CD4-positive, alpha-beta T cell (primary cell): ENCODE measurements at regions not wholly inside any gene's neighbourhood (a gene's known extent, or its start where the extent isn't known, plus 50 kb on each side); places are given as distances from the start of the nearest gene placed in this dataset.
"Not testable (repeated sequence)": the region's sequence is repeated elsewhere in the genome, so short reads cannot be mapped to it uniquely, and the experiment has no call there.

Source experiments
- ATAC-seq: fragments of 200-7000 bp; cut with Tn5 transposase; one replicate; pipeline ENCODE4 v1.10.0; 2022; ENCODE audit warnings: mild to moderate bottlenecking; ENCODE audit not compliant: poor library complexity
- CTCF ChIA-PET: fragments of 350-600 bp; sonication (Branson Sonifier 250); formaldehyde crosslinking; loops from one replicate; lab custom pipeline; 2021; ENCODE audit warnings: antibody characterized with exemption, inconsistent platforms; lab: Charles Lee
- POLR2A ChIA-PET: fragments of 350-600 bp; sonication (Branson Sonifier 250); formaldehyde crosslinking; loops from one replicate; lab custom pipeline; 2021; ENCODE audit warnings: antibody characterized with exemption, inconsistent platforms; lab: Charles Lee
- DNase-seq, 14 experiments: peaks; one replicate each; pipeline ENCODE4 v3.0.0-alpha.2; 2013 to 2020; ENCODE audit warnings: mixed read lengths in 2 of 14
- H3K27ac ChIP-seq, 2 donors: one replicate each; pipeline versions ENCODE4 v1.5.1 to v1.7.0; 2013; ENCODE audit warnings: low read length in 2 of 2, low read depth in 1 of 2, mild to moderate bottlenecking in 1 of 2
- H3K27me3 ChIP-seq, 2 experiments: 1 replicate in 1 of 2; 2 replicates in 1 of 2; pipeline versions ENCODE4 v1.6.1 to v1.7.0; 2013; ENCODE audit warnings: low read length in 2 of 2, control low read depth in 1 of 2, mild to moderate bottlenecking in 1 of 2, moderate library complexity in 1 of 2; ENCODE audit not compliant: insufficient read depth in 2 of 2, control insufficient read depth in 1 of 2
- H3K36me3 ChIP-seq: one replicate; pipeline ENCODE4 v1.6.1; 2013; ENCODE audit warnings: low read length, control low read depth; ENCODE audit not compliant: insufficient read depth
- H3K4me1 ChIP-seq: one replicate; pipeline ENCODE4 v1.6.1; 2013; ENCODE audit warnings: low read length, control low read depth; ENCODE audit not compliant: insufficient read depth
- H3K4me3 ChIP-seq: one replicate; pipeline ENCODE4 v1.5.1; 2013; ENCODE audit warnings: mild to moderate bottlenecking, low read length, moderate library complexity
- H3K9me3 ChIP-seq, 2 experiments: 1 replicate in 1 of 2; 2 replicates in 1 of 2; pipeline versions ENCODE4 v1.6.1 to v1.7.0; 2013; ENCODE audit warnings: low read length in 2 of 2, mild to moderate bottlenecking in 2 of 2, control low read depth in 1 of 2, moderate library complexity in 1 of 2; ENCODE audit not compliant: control insufficient read depth in 1 of 2, insufficient read depth in 1 of 2
- H3K27ac Mint-ChIP-seq: one replicate; pipeline ENCODE4 v1.8.0; 2020; ENCODE audit warnings: mixed read lengths
- H3K27me3 Mint-ChIP-seq: one replicate; pipeline ENCODE4 v1.8.0; 2021; ENCODE audit warnings: mixed read lengths
- H3K36me3 Mint-ChIP-seq: one replicate; pipeline ENCODE4 v1.8.0; 2021; ENCODE audit warnings: low read depth, mixed read lengths
- H3K4me1 Mint-ChIP-seq: one replicate; pipeline ENCODE4 v1.8.0; 2021; ENCODE audit warnings: low read depth, mixed read lengths
- H3K4me3 Mint-ChIP-seq: one replicate; pipeline ENCODE4 v1.8.0; 2020; ENCODE audit warnings: mild to moderate bottlenecking, mixed read lengths
- H3K9me3 Mint-ChIP-seq: one replicate; pipeline ENCODE4 v1.8.0; 2020; ENCODE audit warnings: mixed read lengths
- CTCF ChIP-seq: fragments of 200-600 bp; IDR thresholded peaks from one replicate; pipeline ENCODE4 v1.8.0; 2022; ENCODE audit warnings: antibody characterized with exemption, mild to moderate bottlenecking
- intact Hi-C, 2 experiments: fragments of 100-400 bp; cut with DNase I in 1 of 2; cut with micrococcal nuclease in 1 of 2; formaldehyde crosslinking; loops; one replicate each; pipeline versions ENCODE4 v1.15.1 to v1.9.0; 2023 to 2025; cut with DNase I, micrococcal nuclease

GRCh38 chr5:18466731-18467130, 832.5 kb downstream of the TAF11L14 start:
- Histone ChIP-seq H3K36me3 (no peaks in the 10 kb centered on the region), H3K27ac (no peak overlapping the region), H3K4me3 (no peak overlapping the region), H3K9me3 (peaks cover 0 to 2% of the 10 kb centered on the region in 2 experiments), H3K27me3 (no peaks in the 10 kb centered on the region), H3K4me1 (no peaks in the 10 kb centered on the region)
- Mint-ChIP-seq H3K27me3 (no peaks in the 10 kb centered on the region), H3K4me3 (no peak overlapping the region), H3K9me3 (no peaks in the 10 kb centered on the region), H3K36me3 (no peaks in the 10 kb centered on the region), H3K27ac (no peak overlapping the region), H3K4me1 (no peaks in the 10 kb centered on the region)
- POLR2A ChIA-PET, result no interaction called here
- no peak for TF ChIP-seq CTCF
- DNase-seq (no peak), ATAC-seq (no peak)
- CTCF ChIA-PET, result no interaction called here
- intact Hi-C loops, result no loop called here

- ATAC-seq, H3K4me3 ChIP-seq, POLR2A ChIA-PET, H3K36me3 Mint-ChIP-seq, H3K4me1 Mint-ChIP-seq, DNase-seq, H3K9me3 Mint-ChIP-seq, CTCF ChIA-PET, H3K4me1 ChIP-seq, H3K27ac Mint-ChIP-seq, H3K36me3 ChIP-seq, H3K27me3 ChIP-seq, intact Hi-C loops, H3K27ac ChIP-seq, H3K9me3 ChIP-seq, H3K27me3 Mint-ChIP-seq, H3K4me3 Mint-ChIP-seq: not testable (repeated sequence)
Measured at GRCh38 chr5:18471791-18472190, 837.5 kb downstream of the TAF11L14 start.

GRCh38 chr5:18483451-18483850, 849.2 kb downstream of the TAF11L14 start:
- no peak for TF ChIP-seq CTCF
- H3K36me3 Mint-ChIP-seq, result no peaks in the 10 kb centered on the region
- CTCF ChIA-PET, result no interaction called here
- intact Hi-C loops, result no loop called here
- no peaks in the 10 kb centered on the region for H3K9me3 Mint-ChIP-seq
- ATAC-seq, result no peak
- no peak overlapping the region for H3K4me3 Mint-ChIP-seq
- no peaks in the 10 kb centered on the region for H3K27me3 ChIP-seq
- H3K4me1 Mint-ChIP-seq, result no peaks in the 10 kb centered on the region
- H3K27ac Mint-ChIP-seq, result no peak overlapping the region
- H3K4me3 ChIP-seq, result no peak overlapping the region
- H3K9me3 ChIP-seq, result no peaks in the 10 kb centered on the region
- H3K36me3 ChIP-seq, result no peaks in the 10 kb centered on the region
- H3K27me3 Mint-ChIP-seq, result no peaks in the 10 kb centered on the region
- H3K27ac ChIP-seq, result no peak overlapping the region
- DNase-seq, result no peak
- H3K4me1 ChIP-seq, result no peaks in the 10 kb centered on the region
- POLR2A ChIA-PET, result no interaction called here

- no peak overlapping the region for H3K4me3 ChIP-seq
- Mint-ChIP-seq H3K36me3 (no peaks in the 10 kb centered on the region), H3K4me1 (no peaks in the 10 kb centered on the region), H3K27ac (no peak overlapping the region), H3K27me3 (no peaks in the 10 kb centered on the region), H3K9me3 (peaks cover 3% of the 10 kb centered on the region), H3K4me3 (no peak overlapping the region)
- DNase-seq (no peak), ATAC-seq (no peak)
- H3K9me3 ChIP-seq, result peaks cover 0 to 2% of the 10 kb centered on the region in 2 experiments
- POLR2A ChIA-PET, result no interaction called here
- H3K27me3 ChIP-seq, result no peaks in the 10 kb centered on the region
- no peak overlapping the region for H3K27ac ChIP-seq
- H3K36me3 ChIP-seq, result no peaks in the 10 kb centered on the region
- no peaks in the 10 kb centered on the region for H3K4me1 ChIP-seq
- no peak for TF ChIP-seq CTCF
- CTCF ChIA-PET, result no interaction called here
- intact Hi-C loops, result no loop called here
Measured at GRCh38 chr5:18487928-18488480, 853.7 kb downstream of the TAF11L14 start.
